ENCODE measurements at regions not wholly inside any gene's neighbourhood (a gene's known extent, or its start where the extent isn't known, plus 50 kb on each side); places are given as distances from the start of the nearest gene placed in this dataset.

DNA sequence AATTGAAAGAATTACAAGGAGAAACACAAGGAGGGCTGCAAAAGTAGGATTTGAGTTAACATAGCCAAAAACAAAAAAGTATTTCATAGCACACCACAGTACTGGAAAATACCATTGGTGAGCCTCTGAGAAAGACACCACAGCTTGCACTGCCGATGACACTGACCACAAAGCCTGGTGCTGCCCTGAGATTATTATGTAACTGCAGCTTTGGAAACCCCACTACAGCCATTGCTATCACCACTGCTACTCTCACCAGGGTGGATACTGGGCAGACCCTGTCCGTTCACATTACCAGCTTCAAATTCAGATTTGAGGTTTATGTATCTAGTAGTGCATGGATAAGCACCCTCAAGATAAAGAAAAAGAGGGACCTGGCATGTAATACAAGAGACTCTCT lies 1246.7 kb upstream of the SORCS1 start:
- Mint-ChIP-seq H3K36me3 (ENCODE audit: insufficient read depth) (no peaks in the 10 kb centered on the region), H3K27ac (ENCODE audit: low read depth) (no peak overlapping the region), H3K4me1 (no peaks in the 10 kb centered on the region), H3K27me3 (no peaks in the 10 kb centered on the region), H3K9me3 (peaks cover 8% of the 10 kb centered on the region), H3K4me3 (no peak overlapping the region)
- no peak for ATAC-seq (replicated peaks; ENCODE audit: extremely low read depth, poor library complexity, severe bottlenecking)
- no peak for DNase-seq (ENCODE audit: low spot score in 2 of 2)

- Mint-ChIP-seq H3K4me3 (no peak overlapping the region), H3K36me3 (ENCODE audit: insufficient read depth) (no peaks in the 10 kb centered on the region), H3K27ac (ENCODE audit: low read depth) (no peak overlapping the region), H3K27me3 (no peaks in the 10 kb centered on the region), H3K9me3 (peaks cover 10% of the 10 kb centered on the region), H3K4me1 (no peaks in the 10 kb centered on the region)
- DNase-seq (ENCODE audit: low spot score in 2 of 2) (no peak), ATAC-seq (replicated peaks; ENCODE audit: extremely low read depth, poor library complexity, severe bottlenecking) (no peak)
Measured at GRCh38 chr10:108410236-108410635, 1245.7 kb upstream of the SORCS1 start.

GRCh38 chr10:108409306-108409705 lies 1244.8 kb upstream of the SORCS1 start:
- Mint-ChIP-seq H3K27me3 (no peaks in the 10 kb centered on the region), H3K4me1 (no peaks in the 10 kb centered on the region), H3K4me3 (no peak overlapping the region), H3K27ac (ENCODE audit: low read depth) (no peak overlapping the region), H3K36me3 (ENCODE audit: insufficient read depth) (no peaks in the 10 kb centered on the region), H3K9me3 (peaks cover 19% of the 10 kb centered on the region)
- DNase-seq (ENCODE audit: low spot score in 2 of 2) (no peak), ATAC-seq (replicated peaks; ENCODE audit: extremely low read depth, poor library complexity, severe bottlenecking) (no peak)

GRCh38 chr10:108404155-108404554 lies 1239.6 kb upstream of the SORCS1 start:
- Mint-ChIP-seq H3K36me3 (ENCODE audit: insufficient read depth) (no peaks in the 10 kb centered on the region), H3K27me3 (no peaks in the 10 kb centered on the region), H3K9me3 (peaks cover 19% of the 10 kb centered on the region), H3K27ac (ENCODE audit: low read depth) (no peak overlapping the region), H3K4me3 (no peak overlapping the region), H3K4me1 (no peaks in the 10 kb centered on the region)
- DNase-seq (ENCODE audit: low spot score in 2 of 2) = no peak
- ATAC-seq (replicated peaks; ENCODE audit: extremely low read depth, poor library complexity, severe bottlenecking) = no peak

GRCh38 chr10:108399465-108399864 lies 1235.0 kb upstream of the SORCS1 start:
- no peaks in the 10 kb centered on the region for H3K36me3 Mint-ChIP-seq (ENCODE audit: insufficient read depth)

GRCh38 chr10:108393089-108393488 lies 1228.6 kb upstream of the SORCS1 start:
- ATAC-seq (replicated peaks; ENCODE audit: extremely low read depth, poor library complexity, severe bottlenecking) (no peak), DNase-seq (ENCODE audit: low spot score in 2 of 2) (no peak)
- no peaks in the 10 kb centered on the region for H3K27me3 Mint-ChIP-seq
- no peak overlapping the region for H3K27ac Mint-ChIP-seq (ENCODE audit: low read depth)
- no peaks in the 10 kb centered on the region for H3K36me3 Mint-ChIP-seq (ENCODE audit: insufficient read depth)
- H3K4me1 Mint-ChIP-seq = no peaks in the 10 kb centered on the region
- peaks cover 47% of the 10 kb centered on the region for H3K9me3 Mint-ChIP-seq
- H3K4me3 Mint-ChIP-seq = no peak overlapping the region

More at GRCh38 chr10:108399465-108399864, 1235.0 kb upstream of the SORCS1 start:
- ATAC-seq (replicated peaks; ENCODE audit: extremely low read depth, poor library complexity, severe bottlenecking) (no peak), DNase-seq (ENCODE audit: low spot score in 2 of 2) (no peak)
- no peak overlapping the region for H3K27ac Mint-ChIP-seq (ENCODE audit: low read depth)
- no peaks in the 10 kb centered on the region for H3K27me3 Mint-ChIP-seq
- no peaks in the 10 kb centered on the region for H3K4me1 Mint-ChIP-seq
- no peak overlapping the region for H3K4me3 Mint-ChIP-seq
- H3K9me3 Mint-ChIP-seq = peaks cover 39% of the 10 kb centered on the region

GRCh38 chr10:108392286-108392685 lies 1227.8 kb upstream of the SORCS1 start:
- DNase-seq (ENCODE audit: low spot score in 2 of 2) (no peak), ATAC-seq (replicated peaks; ENCODE audit: extremely low read depth, poor library complexity, severe bottlenecking) (no peak)
- Mint-ChIP-seq H3K9me3 (peaks cover 44% of the 10 kb centered on the region), H3K27ac (ENCODE audit: low read depth) (no peak overlapping the region), H3K36me3 (ENCODE audit: insufficient read depth) (no peaks in the 10 kb centered on the region), H3K4me3 (no peak overlapping the region), H3K4me1 (no peaks in the 10 kb centered on the region), H3K27me3 (no peaks in the 10 kb centered on the region)

DNA sequence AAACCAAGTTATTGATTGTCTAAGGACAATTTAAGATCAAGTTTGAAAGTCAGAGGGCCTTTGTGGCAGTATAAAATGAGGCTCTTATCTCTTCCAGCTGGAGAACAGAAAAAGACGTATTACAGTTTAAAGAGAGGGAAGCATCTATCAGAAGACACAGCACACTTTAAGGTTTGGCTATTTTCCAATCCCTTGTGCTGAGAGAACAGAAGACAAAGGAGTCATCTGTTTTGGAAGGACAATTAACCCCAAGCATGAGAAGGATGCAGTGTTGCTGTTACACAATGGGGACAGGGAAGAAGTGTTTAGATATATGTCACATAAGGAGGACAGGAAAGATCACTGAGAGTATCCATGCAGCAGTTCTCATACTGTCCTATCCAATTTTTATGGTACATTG lies 1224.2 kb upstream of the SORCS1 start:
- Mint-ChIP-seq H3K27me3 (no peaks in the 10 kb centered on the region), H3K4me3 (no peak overlapping the region), H3K9me3 (peaks cover 20% of the 10 kb centered on the region), H3K36me3 (ENCODE audit: insufficient read depth) (no peaks in the 10 kb centered on the region), H3K4me1 (no peaks in the 10 kb centered on the region), H3K27ac (ENCODE audit: low read depth) (no peak overlapping the region)
- ATAC-seq (replicated peaks; ENCODE audit: extremely low read depth, poor library complexity, severe bottlenecking) (no peak), DNase-seq (ENCODE audit: low spot score in 2 of 2) (no peak)

DNA sequence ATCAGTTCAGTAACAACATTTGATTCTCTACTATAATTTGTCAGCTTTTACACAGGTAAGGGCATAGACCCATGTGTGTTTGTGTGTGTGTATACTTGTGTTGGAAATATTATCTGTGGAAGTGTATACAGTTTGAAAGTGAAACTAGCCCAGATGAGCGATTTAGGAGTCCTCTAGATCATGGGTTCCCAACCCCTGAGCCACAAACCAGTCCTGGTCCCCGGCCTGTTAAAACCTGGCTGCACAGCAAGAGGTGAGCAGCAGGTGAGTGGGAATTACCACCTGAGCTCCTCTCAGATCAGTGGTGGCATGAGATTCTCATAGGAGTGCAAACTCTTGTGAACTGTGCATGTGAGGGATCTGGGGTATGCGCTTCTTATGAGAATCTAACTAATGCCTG lies 1221.5 kb upstream of the SORCS1 start:
- ATAC-seq (replicated peaks; ENCODE audit: extremely low read depth, poor library complexity, severe bottlenecking) (no peak), DNase-seq (ENCODE audit: low spot score in 2 of 2) (no peak)
- no peaks in the 10 kb centered on the region for H3K36me3 Mint-ChIP-seq (ENCODE audit: insufficient read depth)
- no peak overlapping the region for H3K27ac Mint-ChIP-seq (ENCODE audit: low read depth)
- no peaks in the 10 kb centered on the region for H3K27me3 Mint-ChIP-seq
- no peak overlapping the region for H3K4me3 Mint-ChIP-seq
- H3K4me1 Mint-ChIP-seq = no peaks in the 10 kb centered on the region
- H3K9me3 Mint-ChIP-seq = peaks cover 20% of the 10 kb centered on the region

GRCh38 chr10:108384378-108384777 lies 1219.9 kb upstream of the SORCS1 start:
- no peak overlapping the region for H3K4me3 Mint-ChIP-seq
- H3K27me3 Mint-ChIP-seq = no peaks in the 10 kb centered on the region
- ATAC-seq (replicated peaks; ENCODE audit: extremely low read depth, poor library complexity, severe bottlenecking) (no peak), DNase-seq (ENCODE audit: low spot score in 2 of 2) (no peak)
- H3K36me3 Mint-ChIP-seq (ENCODE audit: insufficient read depth) = no peaks in the 10 kb centered on the region
- H3K4me1 Mint-ChIP-seq = no peaks in the 10 kb centered on the region
- peaks cover 12% of the 10 kb centered on the region for H3K9me3 Mint-ChIP-seq
- no peak overlapping the region for H3K27ac Mint-ChIP-seq (ENCODE audit: low read depth)

DNA sequence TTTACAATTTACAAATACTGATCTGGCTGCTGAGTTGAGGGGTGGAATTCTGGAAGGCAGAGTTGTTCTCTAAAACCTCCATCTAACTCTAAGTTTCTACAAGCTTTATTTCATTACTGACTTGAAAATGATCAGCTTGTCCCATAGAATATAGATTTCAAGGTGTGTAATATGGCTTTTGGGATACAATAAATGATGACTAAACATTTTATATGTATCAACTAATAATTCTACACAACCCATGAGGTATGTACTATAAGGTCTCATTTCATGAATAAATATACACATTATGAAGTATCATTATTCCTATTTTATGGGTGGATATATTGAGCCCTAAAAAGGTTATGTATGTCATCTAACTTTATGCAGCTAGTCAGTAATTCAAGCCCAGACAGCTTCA lies 1214.3 kb upstream of the SORCS1 start:
- Mint-ChIP-seq H3K4me3 (no peak overlapping the region), H3K27ac (ENCODE audit: low read depth) (no peak overlapping the region), H3K4me1 (no peaks in the 10 kb centered on the region), H3K27me3 (no peaks in the 10 kb centered on the region), H3K36me3 (ENCODE audit: insufficient read depth) (no peaks in the 10 kb centered on the region), H3K9me3 (peaks cover 22% of the 10 kb centered on the region)
- no peak for ATAC-seq (replicated peaks; ENCODE audit: extremely low read depth, poor library complexity, severe bottlenecking)
- no peak for DNase-seq (ENCODE audit: low spot score in 2 of 2)

GRCh38 chr10:108375691-108376090 lies 1211.2 kb upstream of the SORCS1 start:
- H3K4me3 Mint-ChIP-seq = no peak overlapping the region
- no peaks in the 10 kb centered on the region for H3K4me1 Mint-ChIP-seq
- peaks cover 17% of the 10 kb centered on the region for H3K9me3 Mint-ChIP-seq
- no peaks in the 10 kb centered on the region for H3K36me3 Mint-ChIP-seq (ENCODE audit: insufficient read depth)
- ATAC-seq (replicated peaks; ENCODE audit: extremely low read depth, poor library complexity, severe bottlenecking) (no peak), DNase-seq (ENCODE audit: low spot score in 2 of 2) (no peak)
- no peaks in the 10 kb centered on the region for H3K27me3 Mint-ChIP-seq
- H3K27ac Mint-ChIP-seq (ENCODE audit: low read depth) = no peak overlapping the region

GRCh38 chr10:108374991-108375390 lies 1210.5 kb upstream of the SORCS1 start:
- DNase-seq (ENCODE audit: low spot score in 2 of 2) (no peak), ATAC-seq (replicated peaks; ENCODE audit: extremely low read depth, poor library complexity, severe bottlenecking) (no peak)
- no peak overlapping the region for H3K4me3 Mint-ChIP-seq
- no peaks in the 10 kb centered on the region for H3K4me1 Mint-ChIP-seq
- no peaks in the 10 kb centered on the region for H3K36me3 Mint-ChIP-seq (ENCODE audit: insufficient read depth)
- peaks cover 17% of the 10 kb centered on the region for H3K9me3 Mint-ChIP-seq
- H3K27me3 Mint-ChIP-seq = no peaks in the 10 kb centered on the region
- no peak overlapping the region for H3K27ac Mint-ChIP-seq (ENCODE audit: low read depth)

- Mint-ChIP-seq H3K36me3 (ENCODE audit: insufficient read depth) (no peaks in the 10 kb centered on the region), H3K4me1 (no peaks in the 10 kb centered on the region), H3K27me3 (no peaks in the 10 kb centered on the region), H3K9me3 (peaks cover 5% of the 10 kb centered on the region), H3K27ac (ENCODE audit: low read depth) (no peak overlapping the region), H3K4me3 (no peak overlapping the region)
- DNase-seq (ENCODE audit: low spot score in 2 of 2) (no peak), ATAC-seq (replicated peaks; ENCODE audit: extremely low read depth, poor library complexity, severe bottlenecking) (no peak)
Measured at GRCh38 chr10:108365541-108365940, 1201.0 kb upstream of the SORCS1 start.

Measured in central memory CD8-positive, alpha-beta T cell (primary cell).